ENCODE measurements at regions not wholly inside any gene's neighbourhood (a gene's known extent, or its start where the extent isn't known, plus 50 kb on each side); places are given as distances from the start of the nearest gene placed in this dataset.

DNA sequence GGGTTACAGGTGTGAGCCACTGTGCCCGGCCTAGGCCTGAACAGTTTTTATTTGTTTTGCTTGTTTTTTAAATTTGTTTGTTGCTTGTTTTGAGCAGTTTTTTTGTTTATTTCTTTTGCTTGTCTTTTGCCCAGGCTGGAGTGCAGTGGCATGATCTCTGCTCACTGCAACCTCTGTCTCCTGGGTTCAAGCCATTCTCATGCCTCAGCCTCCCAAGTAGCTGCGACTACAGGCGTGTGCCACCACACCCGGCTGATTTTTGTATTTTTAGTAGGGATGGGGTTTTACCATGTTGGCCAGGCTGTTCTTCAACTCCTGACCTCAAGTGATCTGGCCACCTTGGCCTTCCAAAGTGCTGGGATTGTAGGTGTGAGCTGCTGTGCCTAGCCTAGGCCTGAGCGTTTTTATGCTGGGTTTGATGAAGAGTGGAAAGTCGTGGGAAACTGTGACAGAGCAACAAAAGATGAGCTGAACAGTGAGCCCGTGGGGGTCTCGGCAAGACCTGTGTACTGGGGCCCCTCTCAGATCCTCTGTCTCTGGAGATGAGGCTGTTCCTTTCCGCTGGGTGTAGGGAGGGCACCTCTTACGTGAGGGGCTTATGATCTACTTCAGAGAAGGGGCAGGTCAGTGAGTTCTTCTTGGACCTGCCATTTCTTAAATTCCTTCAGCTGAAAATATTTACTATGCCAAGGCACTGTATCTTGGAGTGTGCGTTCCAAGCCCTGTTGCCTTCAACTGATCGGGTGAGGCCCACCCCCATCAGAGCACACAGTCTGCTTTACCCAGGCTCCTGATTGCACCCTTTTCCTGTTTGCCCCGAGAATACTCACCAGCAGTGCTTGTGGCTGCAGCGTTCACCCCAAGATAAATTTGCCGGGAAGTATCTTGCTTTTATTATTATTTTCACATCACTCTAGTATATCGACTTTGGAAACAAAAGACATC, 322.1 kb downstream of the SEC14L1 start:
- DNase-seq (ENCODE audit: low spot score) (no peak), ATAC-seq (no peak)
- Mint-ChIP-seq H3K4me1 (ENCODE audit: low read depth in 2 of 2) (peaks cover 68 to 74% of the 10 kb centered on the region in 2 donors), H3K36me3 (peaks cover 4% of the 10 kb centered on the region), H3K9me3 (no peaks in the 10 kb centered on the region), H3K27ac (peak overlapping the region; percentile 99), H3K4me3 (peak overlapping the region; percentile 85), H3K27me3 (no peaks in the 10 kb centered on the region)

DNA sequence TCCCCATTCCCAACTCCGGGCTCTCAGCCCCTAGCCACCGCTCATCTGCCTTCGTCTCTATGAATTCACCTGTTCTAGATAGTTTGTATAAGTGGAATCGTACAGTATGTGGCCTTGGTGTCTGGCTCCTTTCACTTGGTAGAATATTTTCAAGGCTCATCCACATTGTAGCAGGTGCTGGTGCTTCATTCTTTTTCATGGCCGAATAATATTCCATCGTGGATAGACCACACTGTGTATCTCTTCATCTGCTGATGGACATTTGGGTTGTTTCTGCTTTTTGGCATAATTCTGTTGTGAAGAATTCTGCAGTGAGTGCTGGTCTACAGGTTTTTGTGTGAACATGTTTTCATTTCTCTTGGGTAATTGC, 324.2 kb downstream of the SEC14L1 start:
- Mint-ChIP-seq H3K27ac (peak overlapping the region; percentile 86 to 94), H3K4me1 (ENCODE audit: low read depth in 2 of 2) (peaks cover 67 to 73% of the 10 kb centered on the region in 2 donors), H3K27me3 (no peaks in the 10 kb centered on the region), H3K9me3 (peaks cover 4% of the 10 kb centered on the region), H3K4me3 (peak overlapping the region; percentile 81), H3K36me3 (peaks cover 8% of the 10 kb centered on the region)
- ATAC-seq = no peak
- no peak for DNase-seq (ENCODE audit: low spot score)

DNA sequence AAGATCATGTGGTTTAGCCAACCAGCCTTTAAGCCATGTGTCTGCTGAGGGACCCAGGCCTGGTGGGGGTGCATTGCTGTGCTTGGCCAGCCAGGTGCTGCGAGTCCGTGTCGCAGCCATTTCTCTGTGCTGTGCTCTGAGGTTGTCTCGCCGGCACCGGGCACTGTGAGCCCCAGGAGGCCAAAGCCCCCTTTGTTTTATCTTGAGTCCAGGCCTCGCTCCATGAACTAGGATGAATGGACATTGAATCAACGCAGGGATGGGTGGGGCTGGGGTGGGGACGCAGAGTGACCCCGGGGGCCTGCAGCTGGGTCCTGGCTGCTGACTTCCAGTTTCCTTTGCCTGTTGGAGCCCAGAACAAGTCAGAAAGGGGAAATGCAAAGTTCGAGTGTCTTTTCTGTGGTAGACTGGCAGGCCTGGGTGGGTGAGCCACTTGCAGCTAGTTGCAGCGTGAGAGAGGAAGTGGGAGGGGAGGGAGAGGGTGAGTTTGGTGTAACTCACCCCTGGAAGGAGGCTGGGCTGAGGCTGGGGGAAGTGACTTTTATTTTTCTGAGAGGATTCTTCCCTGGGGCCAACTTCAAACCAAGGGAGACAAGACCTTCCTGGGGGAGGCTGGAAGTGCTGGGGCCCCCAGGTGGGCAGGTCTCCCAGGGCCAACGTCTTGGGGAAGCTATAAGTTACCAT, 324.7 kb downstream of the SEC14L1 start:
- H3K27me3 Mint-ChIP-seq = no peaks in the 10 kb centered on the region
- DNase-seq (ENCODE audit: low spot score) (peak; percentile 88), ATAC-seq (peak; percentile 86 to 89)
- H3K36me3 Mint-ChIP-seq = peaks cover 14% of the 10 kb centered on the region
- H3K4me1 Mint-ChIP-seq (ENCODE audit: low read depth in 2 of 2) = peaks cover 69 to 73% of the 10 kb centered on the region in 2 donors
- peak overlapping the region; percentile 81 for H3K4me3 Mint-ChIP-seq
- peak overlapping the region; percentile 86 to 94 for H3K27ac Mint-ChIP-seq
- H3K9me3 Mint-ChIP-seq = peaks cover 9% of the 10 kb centered on the region

DNA sequence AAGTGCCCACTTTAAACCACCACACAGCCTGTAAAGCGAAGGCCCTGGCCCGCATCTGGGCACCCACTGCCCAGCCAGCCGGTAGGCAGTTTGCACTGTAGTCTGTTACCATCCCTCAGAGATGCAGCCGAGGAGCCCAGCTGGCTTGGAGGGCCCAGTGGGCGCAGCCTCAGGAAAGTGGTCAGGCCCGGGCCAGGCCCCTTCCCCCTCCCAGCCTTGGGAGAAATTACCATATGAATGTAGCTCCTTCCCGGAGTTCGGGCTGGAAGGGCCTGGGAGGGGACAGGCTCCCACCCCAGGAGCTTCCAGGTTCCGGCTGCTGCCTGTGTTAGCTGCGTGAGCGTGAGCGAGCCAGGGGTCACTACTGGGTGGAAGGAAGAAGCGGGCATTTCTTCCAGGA, 325.4 kb downstream of the SEC14L1 start:
- Mint-ChIP-seq H3K9me3 (peaks cover 10% of the 10 kb centered on the region), H3K27ac (peak overlapping the region; percentile 86 to 94), H3K27me3 (no peaks in the 10 kb centered on the region), H3K36me3 (peaks cover 16% of the 10 kb centered on the region), H3K4me1 (ENCODE audit: low read depth in 2 of 2) (peaks cover 71 to 72% of the 10 kb centered on the region in 2 donors), H3K4me3 (peak overlapping the region; percentile 81)
- DNase-seq (ENCODE audit: low spot score) (no peak), ATAC-seq (no peak)

DNA sequence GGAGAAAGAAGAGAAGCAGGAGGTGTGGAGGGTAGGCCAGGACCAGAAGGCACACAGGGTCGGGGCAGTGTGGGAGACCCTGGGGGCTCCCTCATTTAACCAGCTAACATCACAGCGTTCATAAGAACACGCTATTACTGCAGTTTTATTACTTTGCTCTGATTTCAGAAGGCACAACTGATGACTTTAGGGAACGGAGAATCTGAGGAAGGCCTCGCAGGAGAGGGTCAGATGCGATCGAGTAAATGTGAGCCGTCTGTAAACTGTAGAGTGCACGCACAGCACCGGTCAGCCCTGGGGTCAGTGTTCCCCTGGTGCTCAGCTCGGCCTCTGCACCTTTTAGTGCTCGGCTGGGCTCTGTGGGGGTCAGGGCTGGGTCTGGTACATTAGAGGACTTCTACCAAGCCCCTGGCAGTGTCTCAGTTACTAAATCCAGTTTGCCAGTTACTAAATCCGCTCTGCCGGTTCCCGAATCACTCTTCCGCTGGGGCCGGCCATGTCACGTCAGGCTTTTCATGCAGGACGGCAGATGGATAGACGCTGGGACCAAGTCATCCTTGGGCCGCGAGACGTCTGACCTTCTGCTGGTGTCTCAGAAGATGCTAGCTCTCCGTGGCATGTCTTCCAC, 325.9 kb downstream of the SEC14L1 start:
- peaks cover 10% of the 10 kb centered on the region for H3K9me3 Mint-ChIP-seq
- peak overlapping the region; percentile 81 for H3K4me3 Mint-ChIP-seq
- DNase-seq (ENCODE audit: low spot score) (no peak), ATAC-seq (no peak)
- peaks cover 70 to 72% of the 10 kb centered on the region in 2 donors for H3K4me1 Mint-ChIP-seq (ENCODE audit: low read depth in 2 of 2)
- peaks cover 16% of the 10 kb centered on the region for H3K36me3 Mint-ChIP-seq
- no peaks in the 10 kb centered on the region for H3K27me3 Mint-ChIP-seq
- peak overlapping the region; percentile 86 to 94 for H3K27ac Mint-ChIP-seq

DNA sequence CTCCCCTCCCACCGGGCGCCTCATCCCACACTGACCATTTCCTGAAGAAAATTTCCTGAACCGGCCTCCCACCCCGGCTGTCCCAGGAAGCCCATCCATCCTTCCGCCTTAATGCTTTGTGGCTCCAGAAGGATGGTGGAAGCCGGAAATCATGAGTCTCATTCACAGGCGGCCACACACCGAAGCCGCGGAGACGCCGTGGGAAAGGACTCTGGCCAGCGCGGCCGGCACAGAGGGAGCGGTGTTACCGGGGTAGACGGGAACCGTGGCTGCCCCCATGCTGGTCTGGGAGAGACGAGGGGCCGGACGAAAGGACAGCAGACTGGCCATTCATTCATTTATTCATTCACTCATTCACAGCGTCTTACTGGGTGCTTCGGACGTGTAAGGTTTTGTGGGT, 326.8 kb downstream of the SEC14L1 start:
- Mint-ChIP-seq H3K27me3 (no peaks in the 10 kb centered on the region), H3K36me3 (peaks cover 16% of the 10 kb centered on the region), H3K27ac (peak overlapping the region in 1 of 2 donors; percentile 78), H3K4me3 (no peak overlapping the region), H3K9me3 (peaks cover 10% of the 10 kb centered on the region), H3K4me1 (ENCODE audit: low read depth in 2 of 2) (peaks cover 75% of the 10 kb centered on the region in 2 donors)
- no peak for DNase-seq (ENCODE audit: low spot score)
- no peak for ATAC-seq

DNA sequence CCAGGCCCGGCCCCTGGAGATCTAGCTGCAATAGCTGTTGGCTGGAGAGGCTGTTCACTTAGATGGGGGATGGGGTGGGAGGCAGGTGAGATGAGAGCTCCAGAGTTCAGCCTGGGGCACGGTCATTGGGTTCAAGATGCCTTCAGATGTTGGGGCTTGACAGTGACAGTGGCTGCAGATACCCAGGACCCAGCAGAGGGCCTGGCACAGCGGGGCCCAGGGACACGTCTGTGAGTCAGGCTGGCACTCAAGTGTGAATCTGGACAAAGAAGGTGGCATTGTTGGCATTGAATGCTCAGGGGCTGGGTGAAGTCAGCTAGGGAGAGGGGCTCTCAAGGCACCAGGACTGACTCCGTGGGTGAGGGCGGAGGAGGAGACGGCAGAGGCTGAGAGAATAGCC, 328.1 kb downstream of the SEC14L1 start:
- H3K36me3 Mint-ChIP-seq = peaks cover 16% of the 10 kb centered on the region
- peaks cover 10% of the 10 kb centered on the region for H3K9me3 Mint-ChIP-seq
- H3K27me3 Mint-ChIP-seq = no peaks in the 10 kb centered on the region
- H3K4me3 Mint-ChIP-seq = no peak overlapping the region
- peak overlapping the region; percentile 14 to 78 for H3K27ac Mint-ChIP-seq
- ATAC-seq (no peak), DNase-seq (ENCODE audit: low spot score) (no peak)
- peaks cover 78 to 80% of the 10 kb centered on the region in 2 donors for H3K4me1 Mint-ChIP-seq (ENCODE audit: low read depth in 2 of 2)

DNA sequence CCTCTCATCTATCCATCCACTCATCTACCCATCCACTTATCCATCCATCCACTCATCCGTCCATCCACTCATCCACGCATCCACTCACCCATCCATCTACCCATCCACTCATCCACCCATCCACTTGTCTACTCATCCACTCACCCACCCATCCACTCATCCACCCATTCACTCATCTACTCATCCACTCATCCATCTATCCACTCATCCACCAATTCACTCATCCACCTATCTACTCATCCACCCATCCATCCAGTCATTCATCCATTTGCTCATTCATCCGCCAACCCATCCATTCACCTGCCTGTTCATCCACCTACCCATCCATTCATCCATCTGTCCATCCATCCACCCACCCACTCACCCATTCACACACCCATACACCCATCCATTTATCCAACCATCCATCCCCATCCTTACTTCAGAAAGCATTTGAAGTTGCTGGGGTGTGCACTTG, 329.6 kb downstream of the SEC14L1 start:
- peaks cover 12% of the 10 kb centered on the region for H3K36me3 Mint-ChIP-seq
- peaks cover 10% of the 10 kb centered on the region for H3K9me3 Mint-ChIP-seq
- ATAC-seq = no peak
- H3K4me1 Mint-ChIP-seq (ENCODE audit: low read depth in 2 of 2) = peaks cover 85 to 86% of the 10 kb centered on the region in 2 donors
- H3K27me3 Mint-ChIP-seq = no peaks in the 10 kb centered on the region
- DNase-seq (ENCODE audit: low spot score) = no peak
- peak overlapping the region; percentile 45 to 78 for H3K27ac Mint-ChIP-seq
- H3K4me3 Mint-ChIP-seq = peak overlapping the region; percentile 3

DNA sequence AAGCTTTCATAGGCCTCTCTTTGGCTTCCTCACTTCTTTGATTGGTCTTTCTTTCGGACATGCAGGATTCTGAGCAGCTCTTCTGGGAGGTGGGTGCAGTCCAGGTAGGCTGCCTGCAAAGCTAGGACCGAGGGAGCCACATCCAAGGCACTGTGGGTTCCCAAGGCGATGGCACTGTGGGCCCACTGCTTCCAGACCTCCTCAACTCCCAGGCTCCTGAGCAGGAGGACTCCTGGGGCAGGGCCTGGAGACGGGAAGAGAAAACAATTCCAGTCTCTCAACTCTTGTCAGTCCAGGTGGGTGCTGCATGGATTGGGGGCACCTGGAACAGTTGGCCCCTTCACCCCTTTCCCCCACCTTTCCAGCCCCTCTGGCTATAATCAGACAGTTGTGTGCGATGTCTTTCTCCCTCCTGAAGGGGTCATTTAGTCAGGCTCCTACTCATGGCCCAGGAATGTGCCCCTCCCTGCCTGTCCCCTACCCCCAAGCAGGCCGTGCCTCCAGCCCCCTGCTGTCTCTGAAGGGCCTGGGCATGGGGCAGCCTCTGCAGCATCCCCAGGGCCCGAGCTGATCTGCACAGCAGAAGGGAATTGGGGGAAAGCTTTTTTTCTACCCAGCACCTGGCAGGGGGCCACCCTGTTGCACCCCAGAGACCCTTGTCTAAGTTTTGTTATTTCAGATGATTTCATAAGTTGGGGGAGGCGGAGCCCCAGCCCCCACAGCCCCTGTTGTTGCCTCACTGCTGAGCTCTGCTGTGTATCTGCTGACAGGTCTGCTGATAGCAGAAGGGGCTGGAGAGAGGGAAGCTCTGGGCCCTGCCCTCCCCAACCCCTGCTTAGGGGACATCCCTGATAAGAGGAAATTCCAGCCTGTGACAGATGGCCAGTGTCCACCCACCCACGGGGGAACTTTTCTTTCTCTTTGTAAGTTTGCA, 330.3 kb downstream of the SEC14L1 start:
- H3K9me3 Mint-ChIP-seq = peaks cover 10% of the 10 kb centered on the region
- ATAC-seq (no peak), DNase-seq (ENCODE audit: low spot score) (no peak)
- peak overlapping the region; percentile 78 to 89 for H3K27ac Mint-ChIP-seq
- H3K4me1 Mint-ChIP-seq (ENCODE audit: low read depth in 2 of 2) = peaks cover 83 to 85% of the 10 kb centered on the region in 2 donors
- peak overlapping the region; percentile 89 for H3K4me3 Mint-ChIP-seq
- no peaks in the 10 kb centered on the region for H3K27me3 Mint-ChIP-seq
- H3K36me3 Mint-ChIP-seq = peaks cover 12% of the 10 kb centered on the region

DNA sequence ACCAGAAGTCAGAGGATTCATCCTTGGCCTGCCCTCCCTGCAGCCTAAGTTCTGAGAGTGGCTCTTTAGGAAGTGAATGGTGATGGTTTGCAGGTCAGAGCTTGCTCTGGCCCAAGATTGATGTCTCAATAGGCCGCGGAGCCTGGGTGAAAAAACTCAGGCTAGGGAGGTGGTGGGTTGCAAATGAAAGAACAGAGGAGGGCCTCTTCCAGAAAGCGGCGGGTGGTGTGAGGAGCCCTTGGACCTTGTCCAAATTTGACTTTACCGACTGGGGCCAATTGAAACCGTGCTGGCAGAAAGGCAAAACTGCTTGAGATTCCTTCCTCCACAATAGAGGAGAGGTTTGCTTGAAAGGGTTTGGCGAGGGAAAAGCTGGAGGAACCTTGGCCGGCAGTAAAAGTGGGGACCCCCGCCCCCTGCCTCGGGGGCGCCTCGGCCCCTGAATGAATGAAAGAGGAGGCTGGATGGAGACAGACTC, 331.3 kb downstream of the SEC14L1 start:
- H3K27ac Mint-ChIP-seq = peak overlapping the region; percentile 78 to 89
- H3K27me3 Mint-ChIP-seq = no peaks in the 10 kb centered on the region
- ATAC-seq = peak in 1 of 2 donors; percentile 15
- H3K9me3 Mint-ChIP-seq = peaks cover 10% of the 10 kb centered on the region
- H3K36me3 Mint-ChIP-seq = peaks cover 12% of the 10 kb centered on the region
- no peak for DNase-seq (ENCODE audit: low spot score)
- H3K4me3 Mint-ChIP-seq = peak overlapping the region; percentile 89
- H3K4me1 Mint-ChIP-seq (ENCODE audit: low read depth in 2 of 2) = peaks cover 81 to 84% of the 10 kb centered on the region in 2 donors

DNA sequence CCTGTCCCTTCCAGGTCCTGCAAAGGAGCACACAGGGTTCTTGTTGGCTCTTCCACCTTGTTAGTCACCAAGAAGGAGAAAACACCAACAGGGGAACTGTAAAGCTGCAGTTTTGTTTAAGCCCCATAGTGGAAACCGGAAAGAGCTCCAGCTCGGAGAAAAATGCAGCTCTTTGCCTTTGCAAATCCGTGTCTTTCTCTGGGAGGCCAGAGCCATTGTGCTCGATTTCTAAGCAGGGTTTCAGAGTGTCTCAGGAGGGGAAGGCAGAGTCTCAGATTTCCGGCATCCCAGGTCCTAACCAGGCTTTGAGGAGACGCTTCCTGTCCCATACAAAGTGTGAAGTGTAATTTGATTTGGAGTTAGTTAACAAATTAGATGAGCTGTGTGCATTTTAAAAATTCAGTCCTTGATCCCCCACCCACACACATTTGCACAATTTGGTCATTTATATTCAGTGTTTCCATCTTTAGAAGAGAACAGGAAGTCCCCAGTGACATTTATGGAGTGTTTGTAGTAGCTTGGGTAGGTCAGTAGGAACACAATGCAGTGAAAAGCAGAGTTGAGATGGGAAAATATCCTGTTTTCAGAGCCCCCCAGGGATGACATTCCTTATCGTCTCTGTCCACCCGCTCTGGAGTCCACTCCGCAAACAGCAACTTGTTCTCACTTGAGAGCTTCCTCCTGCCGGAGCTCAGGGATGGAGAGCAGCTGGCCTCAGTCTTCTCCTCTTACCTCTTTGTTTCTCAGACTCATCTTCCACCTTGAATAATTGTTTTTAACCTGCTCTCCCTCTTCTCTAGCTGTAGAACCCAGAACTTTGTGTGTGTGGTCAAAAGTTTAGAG, 331.9 kb downstream of the SEC14L1 start:
- Mint-ChIP-seq H3K36me3 (peaks cover 12% of the 10 kb centered on the region), H3K9me3 (peaks cover 10% of the 10 kb centered on the region), H3K4me3 (peak overlapping the region; percentile 89), H3K4me1 (ENCODE audit: low read depth in 2 of 2) (peaks cover 87 to 89% of the 10 kb centered on the region in 2 donors), H3K27ac (peak overlapping the region; percentile 78 to 89), H3K27me3 (no peaks in the 10 kb centered on the region)
- peak; percentile 21 to 73 for ATAC-seq
- no peak for DNase-seq (ENCODE audit: low spot score)

DNA sequence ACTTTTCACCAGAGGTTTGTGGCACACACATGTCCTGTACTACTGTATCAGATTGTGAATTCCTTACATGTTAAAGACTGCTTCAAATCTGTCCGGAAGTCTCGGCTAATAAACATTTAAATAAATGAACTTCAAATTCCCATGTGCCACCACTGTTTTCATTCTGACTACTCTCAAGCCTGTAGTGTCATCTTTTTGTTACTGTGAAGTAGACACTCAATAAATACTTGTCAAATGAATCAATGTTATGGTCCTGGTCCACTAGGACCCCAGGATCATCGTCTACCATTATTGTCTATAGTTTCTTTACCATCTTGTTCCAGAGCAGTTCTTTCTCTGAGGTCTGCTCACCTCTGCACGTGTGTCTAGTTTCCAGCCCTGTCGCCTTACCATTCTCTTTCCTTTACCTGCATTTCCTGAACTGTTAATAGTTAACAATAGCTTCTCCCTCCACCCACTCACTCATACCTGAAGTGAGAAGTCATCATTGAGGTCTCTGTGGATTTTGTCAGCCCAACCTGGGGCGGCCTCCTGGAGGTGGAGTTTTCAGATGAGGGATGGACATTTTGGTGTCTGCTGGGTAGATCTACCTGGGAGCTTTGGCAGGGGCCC, 333.0 kb downstream of the SEC14L1 start:
- Mint-ChIP-seq H3K36me3 (peaks cover 12% of the 10 kb centered on the region), H3K4me3 (peak overlapping the region; percentile 89), H3K9me3 (peaks cover 10% of the 10 kb centered on the region), H3K4me1 (ENCODE audit: low read depth in 2 of 2) (peaks cover 81 to 84% of the 10 kb centered on the region in 2 donors), H3K27ac (peak overlapping the region; percentile 78 to 89), H3K27me3 (no peaks in the 10 kb centered on the region)
- ATAC-seq = peak in 1 of 2 donors; percentile 37
- no peak for DNase-seq (ENCODE audit: low spot score)
